HEK293 (cell line): ENCODE measurements at regions not wholly inside any gene's neighbourhood (a gene's known extent, or its start where the extent isn't known, plus 50 kb on each side); places are given as distances from the start of the nearest gene placed in this dataset.

Experiments used
- YY1 ChIP-seq: fragments of 450-650 bp; formaldehyde crosslinking; IDR thresholded peaks from 2 replicates; pipeline ENCODE4 v1.5.1; 2018; ENCODE audit warnings: missing biosample characterization, missing genetic modification characterization
- ZNF555 ChIP-seq: fragments of 450-650 bp; formaldehyde crosslinking; conservative IDR thresholded peaks from 2 replicates; pipeline ENCODE4 v1.5.1; 2017; ENCODE audit warnings: missing biosample characterization, mild to moderate bottlenecking, missing genetic modification characterization, inconsistent platforms
- ZNF600 ChIP-seq: fragments of 450-650 bp; formaldehyde crosslinking; IDR thresholded peaks from 2 replicates; pipeline ENCODE4 v1.5.1; 2016; ENCODE audit warnings: missing biosample characterization, missing genetic modification characterization
- TF ChIP-seq, protein P1 (sequence below): fragments of 450-650 bp; formaldehyde crosslinking; IDR thresholded peaks from 2 replicates; pipeline ENCODE4 v1.5.1; 2016; ENCODE audit warnings: missing biosample characterization, missing genetic modification characterization
- TF ChIP-seq, protein P2 (sequence below): fragments of 450-650 bp; formaldehyde crosslinking; optimal IDR thresholded peaks from 2 replicates; pipeline ENCODE3; 2016; ENCODE audit warnings: missing biosample characterization, mild to moderate bottlenecking, missing genetic modification characterization

DNA sequence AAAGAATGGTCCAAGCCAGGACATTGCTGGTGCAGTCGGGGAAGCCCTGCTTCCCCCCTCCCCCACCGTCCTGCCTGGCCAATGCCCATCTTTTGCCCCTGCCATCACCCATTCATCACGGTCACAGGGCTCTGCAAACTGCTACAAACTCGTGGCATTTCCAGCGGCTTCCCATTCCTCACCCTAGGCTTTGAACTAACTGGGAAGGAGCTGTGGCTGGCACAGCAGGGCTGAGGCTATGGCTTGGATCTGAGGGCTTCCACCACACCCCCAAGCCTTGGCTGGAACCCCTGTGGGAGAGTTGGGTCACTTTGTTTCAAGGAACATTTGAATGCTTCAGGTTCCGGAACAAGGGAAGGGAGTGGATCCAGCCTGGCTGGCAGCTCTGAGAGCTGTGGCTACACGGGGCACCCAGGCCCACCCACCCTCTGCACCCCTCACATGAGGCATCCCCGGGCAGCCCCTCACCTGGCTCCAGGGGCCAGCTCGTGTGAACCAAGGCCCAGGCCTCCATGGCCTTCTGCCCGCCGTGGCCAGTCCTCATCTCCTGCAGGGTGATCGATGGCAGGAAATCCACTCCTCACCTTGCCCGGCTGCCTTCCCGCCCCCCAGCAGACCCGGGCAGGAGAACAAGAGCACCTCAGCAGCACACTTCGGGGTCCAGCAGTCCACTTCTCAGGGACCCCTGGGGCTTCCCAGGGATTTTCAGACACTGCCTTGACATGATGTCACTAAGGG lies 58.8 kb upstream of the OTOS start:
- TF ChIP-seq ZNF600 (tag by site-specific recombination) (no peak), YY1 (no peak), ZNF555 (tag by site-specific recombination) (no peak)
- TF ChIP-seq, protein P1, sequence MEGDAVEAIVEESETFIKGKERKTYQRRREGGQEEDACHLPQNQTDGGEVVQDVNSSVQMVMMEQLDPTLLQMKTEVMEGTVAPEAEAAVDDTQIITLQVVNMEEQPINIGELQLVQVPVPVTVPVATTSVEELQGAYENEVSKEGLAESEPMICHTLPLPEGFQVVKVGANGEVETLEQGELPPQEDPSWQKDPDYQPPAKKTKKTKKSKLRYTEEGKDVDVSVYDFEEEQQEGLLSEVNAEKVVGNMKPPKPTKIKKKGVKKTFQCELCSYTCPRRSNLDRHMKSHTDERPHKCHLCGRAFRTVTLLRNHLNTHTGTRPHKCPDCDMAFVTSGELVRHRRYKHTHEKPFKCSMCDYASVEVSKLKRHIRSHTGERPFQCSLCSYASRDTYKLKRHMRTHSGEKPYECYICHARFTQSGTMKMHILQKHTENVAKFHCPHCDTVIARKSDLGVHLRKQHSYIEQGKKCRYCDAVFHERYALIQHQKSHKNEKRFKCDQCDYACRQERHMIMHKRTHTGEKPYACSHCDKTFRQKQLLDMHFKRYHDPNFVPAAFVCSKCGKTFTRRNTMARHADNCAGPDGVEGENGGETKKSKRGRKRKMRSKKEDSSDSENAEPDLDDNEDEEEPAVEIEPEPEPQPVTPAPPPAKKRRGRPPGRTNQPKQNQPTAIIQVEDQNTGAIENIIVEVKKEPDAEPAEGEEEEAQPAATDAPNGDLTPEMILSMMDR (tag by site-specific recombination): no peak
- TF ChIP-seq, protein P2, sequence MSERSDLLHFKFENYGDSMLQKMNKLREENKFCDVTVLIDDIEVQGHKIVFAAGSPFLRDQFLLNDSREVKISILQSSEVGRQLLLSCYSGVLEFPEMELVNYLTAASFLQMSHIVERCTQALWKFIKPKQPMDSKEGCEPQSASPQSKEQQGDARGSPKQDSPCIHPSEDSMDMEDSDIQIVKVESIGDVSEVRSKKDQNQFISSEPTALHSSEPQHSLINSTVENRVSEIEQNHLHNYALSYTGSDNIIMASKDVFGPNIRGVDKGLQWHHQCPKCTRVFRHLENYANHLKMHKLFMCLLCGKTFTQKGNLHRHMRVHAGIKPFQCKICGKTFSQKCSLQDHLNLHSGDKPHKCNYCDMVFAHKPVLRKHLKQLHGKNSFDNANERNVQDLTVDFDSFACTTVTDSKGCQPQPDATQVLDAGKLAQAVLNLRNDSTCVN (tag by site-specific recombination): no peak
